Memory B cell (primary cell): ENCODE measurements at regions not wholly inside any gene's neighbourhood (a gene's known extent, or its start where the extent isn't known, plus 50 kb on each side); places are given as distances from the start of the nearest gene placed in this dataset.

Experiments
- ATAC-seq: fragments of 150-1000 bp; cut with Tn5 transposase; 2 replicates; pipeline ENCODE4 v1.10.0; 2021; ENCODE audit warnings: low read depth, mild to moderate bottlenecking, moderate library complexity
- DNase-seq, 2 donors: peaks; one replicate each; pipeline ENCODE4 v3.0.0; 2022; ENCODE audit warnings: low spot score in 2 of 2
- H3K27ac Mint-ChIP-seq: one replicate; pipeline ENCODE4 v1.8.0; 2022; ENCODE audit warnings: mild to moderate bottlenecking, moderate library complexity, mixed read lengths
- H3K27me3 Mint-ChIP-seq: one replicate; pipeline ENCODE4 v1.8.0; 2022; ENCODE audit warnings: mixed read lengths
- H3K36me3 Mint-ChIP-seq: one replicate; pipeline ENCODE4 v1.8.0; 2022; ENCODE audit warnings: mild to moderate bottlenecking, mixed read lengths
- H3K4me1 Mint-ChIP-seq: one replicate; pipeline ENCODE4 v1.8.0; 2022; ENCODE audit warnings: mixed read lengths
- H3K4me3 Mint-ChIP-seq: one replicate; pipeline ENCODE4 v1.8.0; 2022; ENCODE audit warnings: mild to moderate bottlenecking, moderate library complexity, mixed read lengths
- H3K9me3 Mint-ChIP-seq: one replicate; pipeline ENCODE4 v1.8.0; 2022; ENCODE audit warnings: mixed read lengths

DNA sequence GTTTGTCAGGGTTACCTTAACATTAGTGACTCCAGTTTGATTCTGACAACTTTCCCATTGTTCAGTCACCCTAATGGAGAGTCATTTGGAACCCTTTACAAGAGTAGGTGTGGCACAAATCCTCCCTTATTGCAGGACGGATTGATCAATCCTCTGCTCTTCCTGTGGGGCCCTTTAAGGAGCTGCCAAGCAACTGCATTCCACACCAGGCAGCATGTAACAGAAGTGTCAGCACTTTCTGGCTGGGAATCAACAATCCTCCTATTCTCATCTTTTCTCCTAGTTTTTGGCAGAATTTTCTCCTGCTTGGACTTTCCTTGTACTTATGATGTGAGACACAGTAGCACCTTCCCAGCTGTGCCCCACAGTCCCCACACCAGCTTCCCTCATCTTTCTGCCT lies 177.8 kb downstream of the ST6GAL2 start:
- no peak for DNase-seq

GRCh38 chr2:106709229-106709628 lies 176.7 kb downstream of the ST6GAL2 start:
- Mint-ChIP-seq H3K9me3 (peaks cover 8% of the 10 kb centered on the region), H3K36me3 (no peaks in the 10 kb centered on the region), H3K4me3 (no peak overlapping the region), H3K4me1 (no peaks in the 10 kb centered on the region), H3K27ac (no peak overlapping the region), H3K27me3 (no peaks in the 10 kb centered on the region)
- DNase-seq (no peak), ATAC-seq (no peak)

More for the DNA sequence above, 177.8 kb downstream of the ST6GAL2 start:
- H3K27me3 Mint-ChIP-seq: no peaks in the 10 kb centered on the region
- no peak overlapping the region for H3K27ac Mint-ChIP-seq
- peaks cover 8% of the 10 kb centered on the region for H3K9me3 Mint-ChIP-seq
- no peaks in the 10 kb centered on the region for H3K36me3 Mint-ChIP-seq
- no peak overlapping the region for H3K4me3 Mint-ChIP-seq
- no peaks in the 10 kb centered on the region for H3K4me1 Mint-ChIP-seq
- no peak for ATAC-seq

GRCh38 chr2:106719222-106719621 lies 166.7 kb downstream of the ST6GAL2 start:
- ATAC-seq: no peak
- H3K9me3 Mint-ChIP-seq: peaks cover 23% of the 10 kb centered on the region
- no peak for DNase-seq
- H3K27me3 Mint-ChIP-seq: no peaks in the 10 kb centered on the region
- no peaks in the 10 kb centered on the region for H3K36me3 Mint-ChIP-seq
- H3K27ac Mint-ChIP-seq: no peak overlapping the region
- H3K4me3 Mint-ChIP-seq: no peak overlapping the region
- H3K4me1 Mint-ChIP-seq: no peaks in the 10 kb centered on the region

GRCh38 chr2:106720026-106720425 lies 165.9 kb downstream of the ST6GAL2 start:
- no peak for DNase-seq
- Mint-ChIP-seq H3K36me3 (no peaks in the 10 kb centered on the region), H3K9me3 (peaks cover 25% of the 10 kb centered on the region), H3K4me3 (no peak overlapping the region), H3K27ac (no peak overlapping the region), H3K4me1 (no peaks in the 10 kb centered on the region), H3K27me3 (no peaks in the 10 kb centered on the region)
- ATAC-seq: no peak

DNA sequence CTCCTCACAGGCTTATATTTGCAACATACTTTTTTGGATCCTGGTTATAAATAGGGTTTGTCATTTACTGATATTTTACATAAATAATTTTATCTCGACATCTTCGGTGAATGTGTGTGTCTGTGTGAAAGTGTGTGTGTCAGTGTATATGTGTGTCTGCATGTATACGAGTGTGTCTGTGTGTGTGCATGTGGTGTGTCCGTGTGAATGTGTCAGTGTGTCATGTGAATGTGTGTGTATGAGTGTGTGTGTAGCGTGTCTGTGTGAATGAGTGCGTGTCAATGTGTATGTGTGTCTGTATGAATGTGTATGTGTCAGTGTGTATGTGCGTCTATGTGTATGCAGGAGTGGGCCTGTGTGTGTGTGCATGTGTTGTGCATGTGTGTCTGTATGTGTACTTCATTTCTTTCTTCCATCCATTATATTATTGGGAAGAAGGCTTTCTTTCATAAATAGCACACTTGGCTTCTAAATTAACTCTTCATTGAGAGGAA lies 161.6 kb downstream of the ST6GAL2 start:
- H3K4me3 Mint-ChIP-seq: no peak overlapping the region
- H3K4me1 Mint-ChIP-seq: no peaks in the 10 kb centered on the region
- ATAC-seq (no peak), DNase-seq (no peak)
- no peaks in the 10 kb centered on the region for H3K36me3 Mint-ChIP-seq
- H3K27me3 Mint-ChIP-seq: no peaks in the 10 kb centered on the region
- H3K27ac Mint-ChIP-seq: no peak overlapping the region
- H3K9me3 Mint-ChIP-seq: peaks cover 12% of the 10 kb centered on the region

- ATAC-seq (no peak), DNase-seq (no peak)
- Mint-ChIP-seq H3K27ac (no peak overlapping the region), H3K9me3 (peaks cover 5% of the 10 kb centered on the region), H3K4me1 (no peaks in the 10 kb centered on the region), H3K4me3 (no peak overlapping the region), H3K27me3 (no peaks in the 10 kb centered on the region), H3K36me3 (no peaks in the 10 kb centered on the region)
Measured at GRCh38 chr2:106734165-106734564, 151.8 kb downstream of the ST6GAL2 start.

- DNase-seq (no peak), ATAC-seq (no peak)
- H3K27me3 Mint-ChIP-seq: no peaks in the 10 kb centered on the region
- peaks cover 5% of the 10 kb centered on the region for H3K9me3 Mint-ChIP-seq
- H3K27ac Mint-ChIP-seq: no peak overlapping the region
- no peak overlapping the region for H3K4me3 Mint-ChIP-seq
- H3K36me3 Mint-ChIP-seq: no peaks in the 10 kb centered on the region
- no peaks in the 10 kb centered on the region for H3K4me1 Mint-ChIP-seq
Measured at GRCh38 chr2:106735807-106736206, 150.2 kb downstream of the ST6GAL2 start.

- ATAC-seq (no peak), DNase-seq (no peak)
- Mint-ChIP-seq H3K27me3 (no peaks in the 10 kb centered on the region), H3K4me3 (no peak overlapping the region), H3K36me3 (no peaks in the 10 kb centered on the region), H3K27ac (no peak overlapping the region), H3K4me1 (no peaks in the 10 kb centered on the region), H3K9me3 (peaks cover 5% of the 10 kb centered on the region)
Measured at GRCh38 chr2:106736221-106736620, 149.7 kb downstream of the ST6GAL2 start.

DNA sequence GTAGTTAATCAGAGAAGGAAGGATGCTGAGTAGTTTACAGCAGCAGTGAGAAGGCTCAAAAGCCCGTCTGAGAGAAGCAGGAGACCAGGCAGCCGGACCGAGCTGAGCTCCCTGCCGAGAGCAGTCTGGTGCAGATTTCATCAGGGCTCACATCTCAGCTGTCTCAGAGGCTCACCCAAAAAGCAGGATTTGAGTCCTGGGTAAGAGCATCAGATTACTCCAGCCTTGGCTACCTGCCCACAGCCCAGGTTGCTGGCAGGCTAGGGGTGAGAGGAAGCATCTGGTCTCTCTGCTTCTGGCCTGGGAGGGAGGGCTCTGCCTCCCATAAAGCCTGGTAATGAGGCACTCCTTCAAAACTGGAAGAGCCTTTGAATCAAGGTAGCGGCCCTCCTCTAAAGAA lies 140.5 kb downstream of the ST6GAL2 start:
- H3K9me3 Mint-ChIP-seq: no peaks in the 10 kb centered on the region
- no peak overlapping the region for H3K4me3 Mint-ChIP-seq
- H3K27me3 Mint-ChIP-seq: peaks cover 1% of the 10 kb centered on the region
- ATAC-seq (no peak), DNase-seq (no peak)
- H3K27ac Mint-ChIP-seq: no peak overlapping the region
- H3K36me3 Mint-ChIP-seq: no peaks in the 10 kb centered on the region
- no peaks in the 10 kb centered on the region for H3K4me1 Mint-ChIP-seq

GRCh38 chr2:106749823-106750222 lies 136.1 kb downstream of the ST6GAL2 start:
- DNase-seq (no peak), ATAC-seq (no peak)
- Mint-ChIP-seq H3K27ac (no peak overlapping the region), H3K27me3 (no peaks in the 10 kb centered on the region), H3K4me1 (no peaks in the 10 kb centered on the region), H3K36me3 (no peaks in the 10 kb centered on the region), H3K4me3 (no peak overlapping the region), H3K9me3 (peaks cover 2% of the 10 kb centered on the region)
